ENCODE measurements at regions not wholly inside any gene's neighbourhood (a gene's known extent, or its start where the extent isn't known, plus 50 kb on each side); places are given as distances from the start of the nearest gene placed in this dataset.

DNA sequence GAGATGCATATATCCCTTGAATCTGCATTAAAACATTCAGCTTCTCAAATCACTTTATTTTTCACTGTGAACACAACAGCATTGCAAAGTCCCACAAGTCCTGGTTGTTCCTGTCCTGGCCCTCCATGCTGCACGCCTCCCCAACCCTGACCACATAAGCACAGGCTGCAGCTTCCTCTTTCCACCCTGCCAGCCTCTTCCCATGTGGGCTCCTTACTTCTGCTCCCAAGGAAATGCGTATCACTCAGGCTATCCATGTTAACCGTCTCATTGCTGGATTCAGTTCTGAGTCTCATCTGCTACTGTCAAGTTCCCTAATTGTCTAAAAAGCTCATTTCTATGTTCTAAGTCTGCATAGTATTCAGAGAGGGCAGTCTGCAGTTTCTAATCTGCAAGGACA lies 89.7 kb upstream of the ZPBP start:
- TF ChIP-seq POLR2AphosphoS5 (IDR thresholded peaks at IDR 0.05; ENCODE audit: insufficient read depth, low read depth, low read length) = no peak
- TF ChIP-seq, protein P1, sequence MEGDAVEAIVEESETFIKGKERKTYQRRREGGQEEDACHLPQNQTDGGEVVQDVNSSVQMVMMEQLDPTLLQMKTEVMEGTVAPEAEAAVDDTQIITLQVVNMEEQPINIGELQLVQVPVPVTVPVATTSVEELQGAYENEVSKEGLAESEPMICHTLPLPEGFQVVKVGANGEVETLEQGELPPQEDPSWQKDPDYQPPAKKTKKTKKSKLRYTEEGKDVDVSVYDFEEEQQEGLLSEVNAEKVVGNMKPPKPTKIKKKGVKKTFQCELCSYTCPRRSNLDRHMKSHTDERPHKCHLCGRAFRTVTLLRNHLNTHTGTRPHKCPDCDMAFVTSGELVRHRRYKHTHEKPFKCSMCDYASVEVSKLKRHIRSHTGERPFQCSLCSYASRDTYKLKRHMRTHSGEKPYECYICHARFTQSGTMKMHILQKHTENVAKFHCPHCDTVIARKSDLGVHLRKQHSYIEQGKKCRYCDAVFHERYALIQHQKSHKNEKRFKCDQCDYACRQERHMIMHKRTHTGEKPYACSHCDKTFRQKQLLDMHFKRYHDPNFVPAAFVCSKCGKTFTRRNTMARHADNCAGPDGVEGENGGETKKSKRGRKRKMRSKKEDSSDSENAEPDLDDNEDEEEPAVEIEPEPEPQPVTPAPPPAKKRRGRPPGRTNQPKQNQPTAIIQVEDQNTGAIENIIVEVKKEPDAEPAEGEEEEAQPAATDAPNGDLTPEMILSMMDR (IDR thresholded peaks at IDR 0.05; ENCODE audit: extremely low read depth in 1 of 2, insufficient read depth in 1 of 2, low read depth in 1 of 2, low read length in 2 of 2) = no peak
- TF ChIP-seq POLR2A (IDR thresholded peaks at IDR 0.05; ENCODE audit: low read depth, low read length) = no peak
- TF ChIP-seq EZH2 (IDR thresholded peaks at IDR 0.05; ENCODE audit: borderline replicate concordance, low read depth, low read length, severe bottlenecking) = no peak

Measured in endothelial cell of umbilical vein (primary cell).